ENCODE measurements at regions not wholly inside any gene's neighbourhood (a gene's known extent, or its start where the extent isn't known, plus 50 kb on each side); places are given as distances from the start of the nearest gene placed in this dataset.

DNA sequence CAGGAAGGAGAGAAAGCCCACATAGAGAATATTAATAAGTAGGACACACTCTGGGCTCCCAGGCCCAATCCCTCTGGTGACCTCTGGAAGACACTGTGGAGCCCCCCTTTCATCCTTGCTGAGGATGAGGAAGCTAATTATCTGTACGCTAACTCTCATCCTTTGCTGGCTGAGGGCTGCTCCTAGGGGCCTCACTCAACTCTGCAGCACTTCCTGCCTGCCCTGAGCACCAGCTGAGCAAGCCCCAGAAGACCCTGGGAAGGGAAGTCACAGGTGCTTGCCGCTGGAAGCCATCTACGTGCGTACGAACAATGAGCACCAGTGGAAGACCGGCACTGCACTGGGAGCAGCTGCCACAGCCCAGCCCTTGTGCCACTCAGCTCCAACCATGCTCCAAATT is 145.8 kb upstream of the CDH5 start:
- H3K4me1 ChIP-seq (replicated peaks in 1 of 4; ENCODE audit: control insufficient read depth in 3 of 4, insufficient read depth in 4 of 4, low read length in 3 of 4) = no peaks in the 10 kb centered on the region
- 98% methylated on average over 6 of the region's 6 CpGs; no CpG with 5 or more reads in 1 of the 2 experiments for WGBS, 2 experiments (ENCODE audit: extremely low coverage in 1 of 2, insufficient coverage in 1 of 2, insufficient read length in 1 of 2, insufficient replicate concordance in 2 of 2, low coverage in 1 of 2, low lambda C conversion rate in 2 of 2, missing lambda C conversion rate in 1 of 2)
- no peak overlapping the region; the same call in 1 of the 2 replicates for H2BK12ac ChIP-seq (ENCODE audit: low read depth, low read length)
- POLR2A ChIA-PET (ENCODE audit: partially characterized antibody) = no interaction called here
- no peaks in the 10 kb centered on the region for H4K20me1 ChIP-seq (replicated peaks in 1 of 2; ENCODE audit: control insufficient read depth in 1 of 2, insufficient read depth in 2 of 2, low read length in 2 of 2)
- H3K23ac ChIP-seq (ENCODE audit: insufficient read length) = no peak overlapping the region
- no peaks in the 10 kb centered on the region for H3K79me1 ChIP-seq (ENCODE audit: low read depth, low read length)
- H3K14ac ChIP-seq (ENCODE audit: insufficient read length) = no peak overlapping the region
- H4K8ac ChIP-seq (ENCODE audit: extremely low read depth, insufficient read depth, low read length) = no peak overlapping the region
- no peak overlapping the region for H2BK15ac ChIP-seq (ENCODE audit: low read length)
- H2BK120ac ChIP-seq (replicated peaks; ENCODE audit: low read depth, low read length) = no peak overlapping the region
- CTCF ChIA-PET (ENCODE audit: partially characterized antibody) = interaction anchor here (0.6 to 0.9 kb wide), 2 partner anchors 53 to 516 kb away, joined by 3 to 5 read pairs; no protein-coding TSS in a partner anchor
- H3K9me3 ChIP-seq (ENCODE audit: insufficient read depth in 2 of 2, low read depth in 1 of 2, low read length in 1 of 2) = no peaks in the 10 kb centered on the region
- no peak for FAIRE-seq
- H3K18ac ChIP-seq (ENCODE audit: extremely low read depth, low read length) = no peak overlapping the region
- H3K23me2 ChIP-seq (ENCODE audit: low read depth, low read length) = no peaks in the 10 kb centered on the region
- no peak overlapping the region for H3K56ac ChIP-seq (replicated peaks; ENCODE audit: insufficient read length, low read depth, low read length)
- H3K4ac ChIP-seq (replicated peaks; ENCODE audit: insufficient read length, low read depth, low read length) = no peak overlapping the region
- TF ChIP-seq GTF2F1 (IDR thresholded peaks at IDR 0.05; ENCODE audit: borderline replicate concordance, low read depth, low read length) = no peak
- no peak for TF ChIP-seq SP2 (IDR thresholded peaks at IDR 0.05; ENCODE audit: low read length)
- no peak for TF ChIP-seq BRCA1 (IDR thresholded peaks at IDR 0.05; ENCODE audit: low read depth, low read length)
- no peak overlapping the region for H3K27ac ChIP-seq (ENCODE audit: low read depth, low read length)
- H2BK20ac ChIP-seq (ENCODE audit: low read length) = no peak overlapping the region
- no peaks in the 10 kb centered on the region for H3K79me2 ChIP-seq (ENCODE audit: control insufficient read depth in 1 of 2, insufficient read depth in 2 of 2, low read length in 2 of 2)
- no peak overlapping the region for H4K91ac ChIP-seq (replicated peaks; ENCODE audit: insufficient read length, low read length)
- DNase-seq (ENCODE audit: low read depth in 1 of 2, low spot score in 2 of 2) = no peak
- no peak overlapping the region for H3K4me2 ChIP-seq (ENCODE audit: insufficient read depth in 1 of 2, low read depth in 2 of 2, low read length in 2 of 2)
- H3K9ac ChIP-seq (replicated peaks in 1 of 4; ENCODE audit: extremely low read depth in 1 of 4, low read depth in 3 of 4, low read length in 3 of 4) = no peak overlapping the region
- no peak overlapping the region for H2AFZ ChIP-seq (ENCODE audit: low read length)
- no peak overlapping the region for H2BK5ac ChIP-seq (ENCODE audit: low read depth, low read length)
- H2AK5ac ChIP-seq (ENCODE audit: low read depth, low read length) = no peak overlapping the region
- no peak overlapping the region for H3K4me3 ChIP-seq (ENCODE audit: extremely low read depth in 1 of 4, insufficient read depth in 2 of 4, low read depth in 3 of 4, low read length in 4 of 4)
- H3K36me3 ChIP-seq (ENCODE audit: control insufficient read depth in 2 of 4, insufficient read depth in 4 of 4, low read length in 3 of 4) = no peaks in the 10 kb centered on the region
- no peaks in the 10 kb centered on the region for H3K27me3 ChIP-seq (replicated peaks in 1 of 4; ENCODE audit: control insufficient read depth in 3 of 4, extremely low read depth in 1 of 4, insufficient read depth in 3 of 4, low read length in 3 of 4)
- no peak overlapping the region for H4K5ac ChIP-seq (ENCODE audit: insufficient read length, low read depth, low read length)

All from H1 (cell line).